Cardiac muscle cell (in vitro differentiated cells and primary cell): ENCODE measurements at regions not wholly inside any gene's neighbourhood (a gene's known extent, or its start where the extent isn't known, plus 50 kb on each side); places are given as distances from the start of the nearest gene placed in this dataset.
"Not testable (repeated sequence)": the region's sequence is repeated elsewhere in the genome, so short reads cannot be mapped to it uniquely, and the experiment has no call there.

Source experiments
- DNase-seq, 2 donors: peaks; one replicate each; pipeline versions ENCODE4 v3.0.0 to v3.0.0-alpha.2; 2010 to 2017; ENCODE audit warnings: low read depth in 1 of 2, low spot score in 1 of 2
- H3K27ac ChIP-seq: fragments of 200-600 bp; sonication (generic); 2 replicates; pipeline ENCODE4 v1.5.1; 2016
- H3K27me3 ChIP-seq: fragments of 200-600 bp; sonication (generic); 2 replicates; pipeline ENCODE4 v1.6.0; 2016; ENCODE audit warnings: control low read depth
- H3K36me3 ChIP-seq: fragments of 200-600 bp; sonication (generic); 2 replicates; pipeline ENCODE4 v1.5.1; 2016; ENCODE audit warnings: control low read depth
- H3K4me1 ChIP-seq: fragments of 200-600 bp; sonication (generic); 2 replicates; pipeline ENCODE4 v1.8.1; 2017; ENCODE audit warnings: low read depth, mild to moderate bottlenecking, mixed run types
- H3K4me3 ChIP-seq: fragments of 200-600 bp; sonication (generic); 2 replicates; pipeline ENCODE4 v1.5.1; 2016; ENCODE audit warnings: mild to moderate bottlenecking
- H3K9me3 ChIP-seq: fragments of 200-600 bp; sonication (generic); 2 replicates; pipeline ENCODE4 v1.5.1; 2017; ENCODE audit warnings: low read depth, mild to moderate bottlenecking, control low read depth
- CTCF ChIP-seq: IDR thresholded peaks from 2 replicates; pipeline ENCODE4 v1.5.1; 2012; ENCODE audit warnings: low read depth, mild to moderate bottlenecking, low read length

- H3K4me1 ChIP-seq = peaks cover 13% of the 10 kb centered on the region
- H3K27me3 ChIP-seq = no peaks in the 10 kb centered on the region
- no peaks in the 10 kb centered on the region for H3K9me3 ChIP-seq
- H3K4me3 ChIP-seq = no peak overlapping the region
- TF ChIP-seq CTCF = no peak
- H3K36me3 ChIP-seq = no peaks in the 10 kb centered on the region
- DNase-seq = peak in 1 of 2 donors; percentile 79
- H3K27ac ChIP-seq = peak overlapping the region; percentile 73
Measured at GRCh38 chr1:100597061-100597741, 59.3 kb downstream of the GPR88 start.

DNA sequence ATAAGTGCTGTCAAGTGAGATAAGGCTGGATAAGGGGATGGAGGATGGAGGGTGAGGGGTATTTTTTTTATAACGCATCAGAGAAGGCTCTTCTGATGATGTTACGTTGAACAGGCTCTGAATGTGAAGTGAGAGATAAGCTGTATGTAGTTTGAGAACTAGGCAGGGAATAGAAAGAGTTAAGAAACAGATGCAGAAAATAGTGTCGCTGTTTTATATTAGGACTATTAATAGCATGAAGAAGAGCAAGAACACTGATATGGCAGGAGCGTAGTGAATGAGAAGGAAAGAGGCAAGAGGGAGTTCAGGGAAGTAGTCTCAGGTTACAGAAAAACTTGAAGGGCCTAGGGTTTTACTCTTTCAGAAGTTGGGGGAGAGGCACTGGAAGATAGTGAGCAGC, 59.8 kb downstream of the GPR88 start:
- TF ChIP-seq CTCF = no peak
- H3K27me3 ChIP-seq = no peaks in the 10 kb centered on the region
- peak; percentile 16 to 32 for DNase-seq
- no peaks in the 10 kb centered on the region for H3K36me3 ChIP-seq
- H3K4me1 ChIP-seq = peaks cover 13% of the 10 kb centered on the region
- H3K27ac ChIP-seq = peak overlapping the region; percentile 73
- no peak overlapping the region for H3K4me3 ChIP-seq
- H3K9me3 ChIP-seq = no peaks in the 10 kb centered on the region

GRCh38 chr1:100600377-100600776, 62.4 kb downstream of the GPR88 start:
- not testable (repeated sequence) for H3K9me3 ChIP-seq, DNase-seq, H3K36me3 ChIP-seq, H3K4me3 ChIP-seq, H3K27me3 ChIP-seq, H3K27ac ChIP-seq
- H3K4me1 ChIP-seq = peaks cover 13% of the 10 kb centered on the region

- peaks cover 16% of the 10 kb centered on the region for H3K4me1 ChIP-seq
- DNase-seq, H3K27me3 ChIP-seq, H3K27ac ChIP-seq, H3K4me3 ChIP-seq, H3K36me3 ChIP-seq, H3K9me3 ChIP-seq: not testable (repeated sequence)
Measured at GRCh38 chr1:100602028-100602427, 64.1 kb downstream of the GPR88 start.

- no peak overlapping the region for H3K4me3 ChIP-seq
- TF ChIP-seq CTCF = no peak
- no peaks in the 10 kb centered on the region for H3K27me3 ChIP-seq
- no peaks in the 10 kb centered on the region for H3K9me3 ChIP-seq
- H3K27ac ChIP-seq = no peak overlapping the region
- no peaks in the 10 kb centered on the region for H3K36me3 ChIP-seq
- peaks cover 27% of the 10 kb centered on the region for H3K4me1 ChIP-seq
- no peak for DNase-seq
Measured at GRCh38 chr1:100604372-100604771, 66.4 kb downstream of the GPR88 start.

DNA sequence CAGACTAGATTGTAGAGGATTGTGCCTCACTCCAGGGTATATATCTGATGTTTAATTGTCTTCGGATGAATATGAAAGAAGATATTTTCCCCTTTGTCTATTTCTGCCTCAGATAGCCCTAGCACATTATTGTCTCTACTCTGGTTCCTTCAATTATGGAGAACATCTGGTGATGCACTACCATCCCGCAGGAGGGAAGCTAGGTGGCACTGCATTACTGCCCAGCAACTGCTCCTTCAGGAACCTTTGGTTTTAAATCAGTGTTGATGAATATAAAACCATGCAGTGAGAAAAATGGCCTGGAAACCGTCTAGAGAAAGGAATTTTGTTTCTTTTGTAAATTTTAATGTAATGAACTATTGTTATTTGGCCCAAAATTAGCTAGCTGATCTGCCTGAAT, 68.5 kb downstream of the GPR88 start:
- peak; percentile 78 for TF ChIP-seq CTCF

More for the DNA sequence above, 68.5 kb downstream of the GPR88 start:
- H3K27ac ChIP-seq = peak overlapping the region; percentile 40
- no peak overlapping the region for H3K4me3 ChIP-seq
- no peaks in the 10 kb centered on the region for H3K27me3 ChIP-seq
- no peaks in the 10 kb centered on the region for H3K9me3 ChIP-seq
- peak; percentile 69 to 81 for DNase-seq
- peaks cover 43% of the 10 kb centered on the region for H3K4me1 ChIP-seq
- H3K36me3 ChIP-seq = no peaks in the 10 kb centered on the region
